ENCODE measurements at regions not wholly inside any gene's neighbourhood (a gene's known extent, or its start where the extent isn't known, plus 50 kb on each side); places are given as distances from the start of the nearest gene placed in this dataset.

GRCh38 chr3:110711851-110712516, 359.6 kb upstream of the NECTIN3 start:
- DNase-seq (ENCODE audit: low read depth) (no peak), FAIRE-seq (no peak)
- H3K4me3 ChIP-seq (ENCODE audit: low read depth, low read length): no peak overlapping the region
- H3K36me3 ChIP-seq (ENCODE audit: control insufficient read depth, insufficient read depth, low read length): no peaks in the 10 kb centered on the region
- H3K27me3 ChIP-seq (ENCODE audit: control insufficient read depth, insufficient read depth, low read length): no peaks in the 10 kb centered on the region
- TF ChIP-seq CTCF (IDR thresholded peaks at IDR 0.05; ENCODE audit: insufficient read depth, low read length, severe bottlenecking): no peak

- DNase-seq (ENCODE audit: low read depth): no peak
- H3K27me3 ChIP-seq (ENCODE audit: control insufficient read depth, insufficient read depth, low read length): no peaks in the 10 kb centered on the region
- H3K36me3 ChIP-seq (ENCODE audit: control insufficient read depth, insufficient read depth, low read length): no peaks in the 10 kb centered on the region
- no peak for FAIRE-seq
- no peak for TF ChIP-seq CTCF (IDR thresholded peaks at IDR 0.05; ENCODE audit: insufficient read depth, low read length, severe bottlenecking)
- H3K4me3 ChIP-seq (ENCODE audit: low read depth, low read length): no peak overlapping the region
Observed at GRCh38 chr3:110727056-110727455, 344.6 kb upstream of the NECTIN3 start.

- Histone ChIP-seq H3K27me3 (ENCODE audit: control insufficient read depth, insufficient read depth, low read length) (no peaks in the 10 kb centered on the region), H3K36me3 (ENCODE audit: control insufficient read depth, insufficient read depth, low read length) (no peaks in the 10 kb centered on the region), H3K4me3 (ENCODE audit: low read depth, low read length) (no peak overlapping the region)
- TF ChIP-seq CTCF (IDR thresholded peaks at IDR 0.05; ENCODE audit: insufficient read depth, low read length, severe bottlenecking): no peak
- DNase-seq (ENCODE audit: low read depth) (no peak), FAIRE-seq (no peak)
Observed at GRCh38 chr3:110731148-110731547, 340.5 kb upstream of the NECTIN3 start.

- no peaks in the 10 kb centered on the region for H3K36me3 ChIP-seq (ENCODE audit: control insufficient read depth, insufficient read depth, low read length)
- FAIRE-seq: no peak
- TF ChIP-seq CTCF (IDR thresholded peaks at IDR 0.05; ENCODE audit: insufficient read depth, low read length, severe bottlenecking): no peak
- no peaks in the 10 kb centered on the region for H3K27me3 ChIP-seq (ENCODE audit: control insufficient read depth, insufficient read depth, low read length)
- no peak for DNase-seq (ENCODE audit: low read depth)
- H3K4me3 ChIP-seq (ENCODE audit: low read depth, low read length): no peak overlapping the region
Observed at GRCh38 chr3:110732420-110732819, 339.2 kb upstream of the NECTIN3 start.

GRCh38 chr3:110733045-110733444, 338.6 kb upstream of the NECTIN3 start:
- TF ChIP-seq CTCF (IDR thresholded peaks at IDR 0.05; ENCODE audit: insufficient read depth, low read length, severe bottlenecking): no peak
- H3K4me3 ChIP-seq (ENCODE audit: low read depth, low read length): no peak overlapping the region
- DNase-seq (ENCODE audit: low read depth) (no peak), FAIRE-seq (no peak)
- H3K27me3 ChIP-seq (ENCODE audit: control insufficient read depth, insufficient read depth, low read length): no peaks in the 10 kb centered on the region
- H3K36me3 ChIP-seq (ENCODE audit: control insufficient read depth, insufficient read depth, low read length): no peaks in the 10 kb centered on the region

- TF ChIP-seq CTCF (IDR thresholded peaks at IDR 0.05; ENCODE audit: insufficient read depth, low read length, severe bottlenecking): no peak
- H3K27me3 ChIP-seq (ENCODE audit: control insufficient read depth, insufficient read depth, low read length): no peaks in the 10 kb centered on the region
- FAIRE-seq: no peak
- no peak for DNase-seq (ENCODE audit: low read depth)
- no peak overlapping the region for H3K4me3 ChIP-seq (ENCODE audit: low read depth, low read length)
- no peaks in the 10 kb centered on the region for H3K36me3 ChIP-seq (ENCODE audit: control insufficient read depth, insufficient read depth, low read length)
Observed at GRCh38 chr3:110734524-110734923, 337.1 kb upstream of the NECTIN3 start.

Measured in bronchial epithelial cell (primary cell).